Endothelial cell (in vitro differentiated cells): ENCODE measurements at regions not wholly inside any gene's neighbourhood (a gene's known extent, or its start where the extent isn't known, plus 50 kb on each side); places are given as distances from the start of the nearest gene placed in this dataset.

Experiments
- DNase-seq: peaks from one replicate; pipeline ENCODE4 v3.0.0; 2021; ENCODE audit warnings: low spot score
- H3K27ac Mint-ChIP-seq: one replicate; pipeline ENCODE4 v1.8.0; 2021; ENCODE audit warnings: mixed read lengths, inconsistent platforms; ENCODE audit not compliant: unreplicated experiment
- H3K27me3 Mint-ChIP-seq: one replicate; pipeline ENCODE4 v1.8.0; 2021; ENCODE audit warnings: mild to moderate bottlenecking, moderate library complexity, mixed read lengths, inconsistent platforms; ENCODE audit not compliant: unreplicated experiment
- H3K36me3 Mint-ChIP-seq: one replicate; pipeline ENCODE4 v1.8.0; 2021; ENCODE audit warnings: mild to moderate bottlenecking, low read depth, mixed read lengths, inconsistent platforms; ENCODE audit not compliant: unreplicated experiment
- H3K4me1 Mint-ChIP-seq: one replicate; pipeline ENCODE4 v1.8.0; 2021; ENCODE audit warnings: mild to moderate bottlenecking, mixed read lengths, inconsistent platforms; ENCODE audit not compliant: unreplicated experiment
- H3K4me3 Mint-ChIP-seq: one replicate; pipeline ENCODE4 v1.8.0; 2021; ENCODE audit warnings: mild to moderate bottlenecking, mixed read lengths, inconsistent platforms; ENCODE audit not compliant: unreplicated experiment
- H3K9me3 Mint-ChIP-seq: one replicate; pipeline ENCODE4 v1.8.0; 2021; ENCODE audit warnings: mixed read lengths, inconsistent platforms; ENCODE audit not compliant: unreplicated experiment
- TF ChIP-seq, protein P1 (sequence below): fragments of 200-600 bp; sonication (generic); IDR thresholded peaks from one replicate; pipeline ENCODE4 v1.5.0; 2021; ENCODE audit warnings: antibody characterized with exemption; ENCODE audit not compliant: unreplicated experiment

DNA sequence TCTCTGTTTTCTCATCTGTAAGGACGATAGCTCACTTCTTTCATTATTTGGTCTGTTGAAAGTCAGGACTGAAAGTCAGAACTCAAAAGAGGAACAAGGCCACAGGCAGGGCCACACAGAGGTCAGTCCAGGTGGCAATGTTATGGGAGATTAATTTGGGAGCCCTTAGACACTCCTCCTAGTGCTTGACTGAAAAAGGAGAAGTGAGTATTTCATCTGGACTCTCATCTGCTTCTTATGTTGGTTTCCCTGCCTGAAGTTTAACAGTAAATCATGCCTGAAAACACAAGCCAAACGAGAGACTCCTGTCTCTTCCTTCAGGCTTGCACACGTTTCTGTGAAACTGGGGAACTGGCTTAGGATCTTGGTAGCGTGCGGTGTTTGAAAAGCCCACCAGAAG is 248.5 kb downstream of the BUB3 start:
- Mint-ChIP-seq H3K4me1 (peaks cover 2% of the 10 kb centered on the region), H3K4me3 (no peak overlapping the region)

DNA sequence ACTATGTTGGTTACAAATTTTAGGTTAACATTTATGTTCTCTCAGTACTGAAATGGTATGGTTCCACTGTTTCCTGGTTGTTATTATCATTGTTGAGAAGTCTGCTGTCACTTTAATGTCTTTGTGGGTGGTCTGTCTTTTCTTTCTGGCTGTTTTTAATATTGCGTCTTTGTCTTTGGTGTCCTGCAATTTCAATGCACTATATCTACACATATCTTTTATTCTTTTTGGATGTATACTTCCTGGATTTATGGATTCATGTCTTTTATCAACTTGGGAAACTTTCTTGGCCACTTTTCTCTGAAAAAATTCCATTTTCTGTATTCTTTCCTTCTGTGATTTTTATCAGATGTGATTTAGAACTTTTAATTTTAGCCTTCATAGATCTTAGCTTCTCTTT is 250.2 kb downstream of the BUB3 start:
- peaks cover 6% of the 10 kb centered on the region for H3K36me3 Mint-ChIP-seq
- H3K4me3 Mint-ChIP-seq: no peak overlapping the region
- no peak overlapping the region for H3K27ac Mint-ChIP-seq
- DNase-seq: no peak
- peaks cover 8% of the 10 kb centered on the region for H3K9me3 Mint-ChIP-seq
- peaks cover 5% of the 10 kb centered on the region for H3K27me3 Mint-ChIP-seq
- TF ChIP-seq, protein P1, sequence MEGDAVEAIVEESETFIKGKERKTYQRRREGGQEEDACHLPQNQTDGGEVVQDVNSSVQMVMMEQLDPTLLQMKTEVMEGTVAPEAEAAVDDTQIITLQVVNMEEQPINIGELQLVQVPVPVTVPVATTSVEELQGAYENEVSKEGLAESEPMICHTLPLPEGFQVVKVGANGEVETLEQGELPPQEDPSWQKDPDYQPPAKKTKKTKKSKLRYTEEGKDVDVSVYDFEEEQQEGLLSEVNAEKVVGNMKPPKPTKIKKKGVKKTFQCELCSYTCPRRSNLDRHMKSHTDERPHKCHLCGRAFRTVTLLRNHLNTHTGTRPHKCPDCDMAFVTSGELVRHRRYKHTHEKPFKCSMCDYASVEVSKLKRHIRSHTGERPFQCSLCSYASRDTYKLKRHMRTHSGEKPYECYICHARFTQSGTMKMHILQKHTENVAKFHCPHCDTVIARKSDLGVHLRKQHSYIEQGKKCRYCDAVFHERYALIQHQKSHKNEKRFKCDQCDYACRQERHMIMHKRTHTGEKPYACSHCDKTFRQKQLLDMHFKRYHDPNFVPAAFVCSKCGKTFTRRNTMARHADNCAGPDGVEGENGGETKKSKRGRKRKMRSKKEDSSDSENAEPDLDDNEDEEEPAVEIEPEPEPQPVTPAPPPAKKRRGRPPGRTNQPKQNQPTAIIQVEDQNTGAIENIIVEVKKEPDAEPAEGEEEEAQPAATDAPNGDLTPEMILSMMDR: no peak
- peaks cover 2% of the 10 kb centered on the region for H3K4me1 Mint-ChIP-seq

More for the DNA sequence above, 248.5 kb downstream of the BUB3 start:
- H3K27me3 Mint-ChIP-seq: peaks cover 5% of the 10 kb centered on the region
- H3K36me3 Mint-ChIP-seq: peaks cover 7% of the 10 kb centered on the region
- TF ChIP-seq, protein P1: no peak
- H3K27ac Mint-ChIP-seq: no peak overlapping the region
- H3K9me3 Mint-ChIP-seq: peaks cover 8% of the 10 kb centered on the region
- DNase-seq: no peak

DNA sequence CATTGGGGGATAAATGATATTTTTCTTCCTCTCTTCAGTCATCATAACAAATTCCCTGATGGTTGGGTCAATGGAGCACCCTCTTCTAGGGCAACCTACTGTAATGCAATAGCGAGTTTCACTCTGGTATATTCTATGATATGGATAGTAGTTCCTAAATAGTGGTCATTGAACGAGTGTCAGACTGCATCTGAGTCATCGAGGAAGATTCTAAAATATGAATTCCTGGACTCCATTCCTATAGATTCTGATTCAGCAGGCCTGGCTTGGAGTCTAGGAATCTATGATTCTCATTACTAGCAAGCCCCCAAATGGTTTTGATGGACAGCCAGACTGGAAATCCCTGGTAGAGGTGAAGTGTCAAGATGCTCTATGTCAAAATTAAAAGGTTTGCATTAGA is 254.5 kb downstream of the BUB3 start:
- TF ChIP-seq, protein P1: no peak
- Mint-ChIP-seq H3K27ac (no peak overlapping the region), H3K4me1 (no peaks in the 10 kb centered on the region), H3K36me3 (no peaks in the 10 kb centered on the region), H3K27me3 (no peaks in the 10 kb centered on the region), H3K4me3 (no peak overlapping the region), H3K9me3 (peaks cover 8% of the 10 kb centered on the region)
- no peak for DNase-seq

DNA sequence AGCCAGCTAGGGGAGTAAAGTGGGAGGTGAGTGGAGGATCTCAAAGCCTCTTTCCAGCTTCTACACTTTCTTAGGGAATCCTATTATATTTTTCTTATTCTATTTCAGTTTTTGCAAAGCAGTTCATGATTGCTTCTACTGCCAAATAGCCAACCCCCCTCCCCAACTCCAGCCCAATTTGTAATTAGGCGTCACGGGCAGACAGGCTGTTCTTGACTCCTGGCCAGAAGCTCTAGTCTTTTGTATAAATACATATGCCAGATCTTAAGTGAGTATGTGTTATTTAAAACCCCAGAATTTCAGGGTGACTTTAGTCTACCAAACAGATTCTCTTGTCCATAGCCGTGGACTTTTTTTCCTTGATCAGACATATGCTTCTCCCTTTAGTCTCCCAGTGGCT is 255.2 kb downstream of the BUB3 start:
- Mint-ChIP-seq H3K4me3 (no peak overlapping the region), H3K36me3 (no peaks in the 10 kb centered on the region), H3K27me3 (no peaks in the 10 kb centered on the region), H3K27ac (no peak overlapping the region), H3K4me1 (no peaks in the 10 kb centered on the region), H3K9me3 (peaks cover 6% of the 10 kb centered on the region)
- DNase-seq: no peak
- TF ChIP-seq, protein P1: no peak

DNA sequence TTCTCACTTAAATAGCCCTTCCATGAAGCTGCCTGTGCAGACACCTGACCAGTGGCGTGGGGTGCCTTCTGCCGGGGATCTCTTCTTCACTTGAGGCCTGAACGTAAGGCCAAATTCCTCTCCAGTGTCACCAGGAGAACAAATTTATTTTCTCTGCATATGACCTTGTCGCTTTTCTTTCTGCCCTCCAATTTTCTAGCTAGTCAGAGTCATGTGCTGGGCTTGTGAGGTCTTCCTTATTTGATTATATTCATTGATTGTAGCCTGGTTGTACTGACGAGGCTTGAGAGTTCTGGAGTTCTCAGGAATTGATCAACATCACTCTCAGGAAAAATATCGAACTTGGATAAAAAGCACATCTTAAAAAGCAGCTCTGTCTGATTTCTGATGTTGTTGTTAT is 255.7 kb downstream of the BUB3 start:
- Mint-ChIP-seq H3K4me1 (no peaks in the 10 kb centered on the region), H3K4me3 (no peak overlapping the region), H3K9me3 (peaks cover 1% of the 10 kb centered on the region), H3K27me3 (no peaks in the 10 kb centered on the region), H3K36me3 (no peaks in the 10 kb centered on the region), H3K27ac (no peak overlapping the region)
- DNase-seq: no peak
- TF ChIP-seq, protein P1: no peak
